ENCODE measurements at regions not wholly inside any gene's neighbourhood (a gene's known extent, or its start where the extent isn't known, plus 50 kb on each side); places are given as distances from the start of the nearest gene placed in this dataset.
"Not testable (repeated sequence)": the region's sequence is repeated elsewhere in the genome, so short reads cannot be mapped to it uniquely, and the experiment has no call there.

DNA sequence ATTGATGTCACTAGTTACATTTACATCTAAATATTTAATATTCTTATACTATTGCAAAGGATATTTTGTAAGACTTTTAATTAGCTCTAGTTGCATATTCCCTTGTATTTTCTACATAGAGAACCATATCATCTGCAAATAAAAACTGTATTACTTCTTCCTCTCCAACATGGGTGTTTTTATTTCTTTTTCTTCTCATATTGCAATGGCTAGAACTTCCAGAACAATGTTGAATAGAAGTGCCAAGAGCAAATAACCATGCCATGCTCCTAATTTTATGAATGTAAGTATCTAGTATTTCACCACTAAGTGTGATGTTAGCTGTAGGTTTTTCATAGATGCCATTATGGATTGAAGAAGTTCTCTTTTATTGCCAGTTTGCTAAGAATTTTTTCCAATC is 321.8 kb upstream of the NCAM1 start:
- no peak for DNase-seq

DNA sequence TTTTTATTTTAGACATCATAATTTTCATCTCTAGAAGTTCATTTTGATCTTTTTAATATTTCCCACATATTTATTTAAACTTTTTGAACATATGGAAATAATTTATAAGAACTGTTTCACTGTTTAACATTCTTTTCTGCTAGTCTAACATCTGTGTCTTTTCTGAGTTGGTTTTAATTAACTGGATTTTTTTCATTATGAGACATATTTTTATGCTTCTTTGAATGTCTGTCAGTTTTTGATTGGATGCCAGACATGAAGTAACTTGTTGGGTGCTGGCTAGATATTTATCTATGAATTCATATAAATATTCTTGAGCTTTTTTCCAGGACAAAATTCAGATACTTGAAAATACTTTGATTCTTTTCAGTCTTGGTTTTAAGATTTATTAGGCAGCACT is 317.8 kb upstream of the NCAM1 start:
- DNase-seq, result no peak

DNA sequence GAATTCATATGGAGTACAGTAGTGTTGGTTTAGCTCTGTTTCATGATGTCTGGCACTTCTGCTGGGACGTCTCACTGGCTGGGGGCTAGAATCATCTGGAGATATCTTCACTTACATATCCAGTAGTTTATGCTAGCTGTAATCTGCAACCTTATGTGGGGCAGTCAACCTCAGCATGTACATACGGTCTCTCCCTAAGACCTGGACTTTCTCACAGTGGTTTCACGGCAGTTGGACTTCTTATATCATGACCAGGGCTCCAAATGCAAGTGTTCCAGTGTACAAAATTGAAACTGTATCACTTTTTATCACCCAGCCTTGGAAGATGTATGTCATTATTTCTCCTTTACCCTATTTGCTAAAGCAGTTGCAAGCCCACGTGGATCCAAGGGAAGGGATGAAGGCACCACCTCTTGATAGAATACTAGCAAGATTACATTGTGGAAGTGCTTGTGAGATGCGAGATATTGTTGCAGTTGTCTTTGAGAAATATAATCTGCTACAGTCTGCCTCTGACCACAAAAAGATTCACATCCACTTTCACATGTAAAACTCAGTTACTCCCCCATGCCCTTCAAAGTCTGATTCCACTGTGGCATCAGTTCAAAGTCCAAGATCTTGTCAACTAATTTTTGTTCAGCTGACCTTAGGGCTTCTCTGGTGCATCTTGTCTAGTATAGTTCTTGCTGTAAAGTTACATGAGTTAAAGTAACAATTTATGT is 316.6 kb upstream of the NCAM1 start:
- no peak for DNase-seq

- no peak for DNase-seq
Measured at GRCh38 chr11:112649856-112650255, 311.4 kb upstream of the NCAM1 start.

- DNase-seq, result no peak
Measured at GRCh38 chr11:112650527-112650926, 310.7 kb upstream of the NCAM1 start.

GRCh38 chr11:112651386-112651785 is 309.8 kb upstream of the NCAM1 start:
- no peak for DNase-seq

DNA sequence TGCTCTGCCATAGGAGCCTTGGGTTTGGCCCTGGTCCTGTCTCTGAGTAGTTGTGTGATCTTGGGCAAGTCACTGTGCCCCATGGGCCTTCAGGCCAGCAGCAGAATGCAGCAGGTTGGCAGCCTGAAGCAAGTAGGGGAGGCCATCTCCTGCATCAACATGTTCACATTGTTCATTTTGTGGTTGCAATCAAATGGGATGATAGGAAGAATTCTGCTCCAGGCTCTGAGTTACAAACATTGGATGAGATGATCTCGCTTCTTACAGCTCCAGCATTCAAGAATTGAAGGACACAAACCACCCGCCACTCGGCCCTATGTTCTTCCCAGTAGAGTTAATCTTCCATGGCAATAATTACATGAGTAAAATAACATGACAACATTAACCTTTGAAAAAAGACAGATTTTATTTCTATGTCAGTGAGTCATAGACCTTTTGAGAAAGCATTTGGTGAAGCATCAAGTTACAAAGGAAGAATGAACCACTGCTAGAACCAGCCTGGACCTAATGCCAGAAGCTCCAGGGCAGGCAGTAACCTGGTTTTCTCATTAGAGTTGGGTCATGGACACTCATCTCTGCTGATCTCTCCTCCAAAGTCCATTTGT is 308.3 kb upstream of the NCAM1 start:
- no peak for DNase-seq

DNA sequence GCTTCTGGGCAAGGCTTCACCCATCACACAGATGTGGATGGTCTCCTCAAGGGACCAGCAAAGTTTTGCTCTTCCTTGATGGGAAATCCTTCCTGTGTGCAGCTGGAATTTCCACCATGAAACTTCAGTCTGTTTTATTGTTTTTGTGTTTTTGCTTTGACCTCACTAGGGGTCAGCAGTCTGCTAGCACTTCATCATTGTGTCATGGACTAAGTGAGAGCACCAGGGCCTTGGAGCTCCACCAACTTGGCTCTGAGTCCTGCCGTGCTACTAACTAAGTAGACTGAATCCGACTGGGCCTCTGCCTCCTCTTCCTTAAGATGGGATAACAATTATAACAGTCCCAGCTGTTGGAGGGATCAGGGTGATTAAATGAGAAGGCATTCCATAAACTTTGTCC is 305.8 kb upstream of the NCAM1 start:
- DNase-seq, result peak in 35 of 58 donors; percentile 9 to 80 (median 43)

DNA sequence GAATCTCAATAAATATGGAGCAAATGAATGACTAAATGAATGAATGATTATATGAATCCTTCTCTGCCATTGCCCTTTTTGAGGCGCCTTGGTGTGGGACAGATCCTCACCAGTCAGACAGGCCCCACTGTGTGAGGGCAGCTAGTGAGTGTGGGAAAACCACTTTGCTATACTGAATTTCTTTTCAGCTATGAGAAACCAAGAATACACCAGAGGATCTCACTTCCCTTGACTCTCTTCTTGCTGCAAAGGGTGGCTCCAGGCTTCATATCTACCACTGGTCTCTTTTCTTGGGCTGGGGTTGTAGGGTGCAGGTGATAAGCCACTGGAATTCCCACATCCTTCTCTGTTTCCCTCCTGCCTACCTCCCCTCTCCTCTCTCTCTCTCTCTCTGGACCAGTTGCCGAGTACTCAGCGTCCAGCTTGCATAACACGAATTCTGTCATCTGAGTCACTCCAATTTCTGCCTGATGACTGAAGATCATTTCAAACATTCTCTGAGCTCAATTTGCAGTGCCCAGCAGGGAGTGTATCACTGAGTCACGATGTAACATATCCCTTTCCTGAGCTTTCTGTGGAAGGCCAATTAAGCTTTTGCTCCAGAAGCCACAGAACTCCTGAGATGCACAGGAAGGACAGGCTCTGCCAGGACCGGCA is 304.3 kb upstream of the NCAM1 start:
- peak in 12 of 58 donors; percentile 21 to 65 (median 36) for DNase-seq

- peak in 1 of 58 donors; percentile 9 for DNase-seq
Measured at GRCh38 chr11:112658431-112658878, 302.8 kb upstream of the NCAM1 start.

DNA sequence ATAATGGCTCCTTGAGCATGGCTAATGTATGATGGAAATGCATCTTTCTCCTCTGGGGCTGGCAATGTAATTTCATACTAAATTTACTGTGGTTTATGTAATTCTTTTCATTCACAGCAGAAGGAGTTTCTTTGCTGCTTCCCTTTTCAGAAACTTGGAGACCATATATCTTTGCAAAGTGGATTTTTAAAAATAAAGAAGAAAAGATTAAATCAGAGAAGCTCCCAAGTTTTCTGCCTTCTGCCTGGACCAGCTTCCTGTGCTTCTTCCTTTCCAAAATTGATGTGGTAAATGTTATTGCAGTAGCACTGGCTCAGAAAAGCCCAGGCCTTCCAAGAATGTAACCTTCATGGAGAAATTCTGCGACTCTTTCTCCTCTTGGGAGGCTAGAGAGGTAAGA is 300.1 kb upstream of the NCAM1 start:
- DNase-seq, result no peak

DNA sequence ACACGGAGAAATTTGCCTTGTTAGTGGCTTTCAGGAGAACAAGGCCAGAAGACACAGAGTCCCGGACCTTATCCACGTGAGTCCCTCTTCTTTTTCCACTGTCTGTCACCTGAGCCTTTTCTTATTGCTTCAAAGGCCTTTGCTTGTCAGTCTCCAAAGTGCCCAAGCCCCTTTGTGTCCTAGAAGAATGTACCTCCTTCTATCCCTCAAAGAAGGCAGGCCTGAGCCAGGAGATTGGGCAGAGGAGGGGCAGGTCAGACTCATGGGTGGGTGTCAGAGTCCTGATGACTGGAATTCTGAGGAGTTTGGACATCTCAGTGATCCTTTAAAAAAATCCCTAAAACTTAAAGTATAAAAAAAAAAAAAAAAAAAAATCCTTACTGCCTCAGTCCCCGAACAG is 299.6 kb upstream of the NCAM1 start:
- DNase-seq, result no peak

DNA sequence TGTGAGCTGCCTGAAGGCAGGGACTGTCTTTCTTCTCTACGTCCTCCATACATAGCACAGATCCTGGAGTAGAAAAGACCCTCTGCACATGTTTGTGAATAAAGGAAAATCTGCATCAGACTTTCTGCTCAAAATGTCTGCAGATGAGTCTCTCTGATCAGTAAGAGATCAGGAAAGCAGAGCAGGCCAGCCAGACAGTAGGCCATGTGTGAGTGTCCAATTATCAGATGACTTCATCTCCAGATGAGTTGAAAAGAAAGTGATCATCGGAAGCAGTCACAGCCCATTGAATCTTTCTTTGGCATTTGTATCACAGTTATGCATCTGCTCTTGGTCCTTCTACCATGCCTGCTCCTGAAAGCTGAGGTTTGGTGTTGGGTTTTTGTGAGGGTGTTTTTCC is 298.7 kb upstream of the NCAM1 start:
- DNase-seq, result no peak

DNA sequence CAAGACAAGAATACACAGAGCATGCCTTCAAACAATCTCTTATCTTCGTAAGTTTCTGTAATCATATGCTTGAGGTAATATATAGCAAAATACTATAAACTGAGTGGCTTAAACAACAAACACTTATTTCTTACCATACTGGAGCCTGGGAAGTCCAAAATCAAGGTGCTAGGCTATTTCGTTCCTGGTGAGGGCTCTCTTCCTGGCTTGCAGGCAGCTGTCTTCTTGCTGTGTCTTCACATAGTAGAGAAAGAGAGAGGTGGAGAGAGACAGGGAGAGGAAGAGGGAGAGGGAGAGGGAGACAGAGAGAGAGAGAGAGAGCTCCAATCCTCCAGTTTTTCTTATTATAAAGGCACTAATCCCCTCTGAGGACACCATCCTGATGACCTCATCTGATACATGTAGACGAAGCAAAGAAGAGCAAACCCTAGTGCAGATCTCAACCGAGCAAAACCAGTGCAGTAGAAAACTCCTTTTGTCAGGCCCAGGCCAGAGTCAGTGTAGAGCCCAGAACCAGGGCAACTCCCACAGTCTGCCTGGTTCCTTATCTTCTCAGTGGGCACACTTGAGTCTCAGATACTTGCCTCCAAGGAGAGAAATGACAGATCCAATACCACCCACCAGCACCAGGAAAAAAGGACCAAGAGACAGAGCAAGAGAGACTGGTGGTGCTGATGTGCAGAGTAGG is 297.1 kb upstream of the NCAM1 start:
- DNase-seq, result no peak

GRCh38 chr11:112665291-112665690 is 295.9 kb upstream of the NCAM1 start:
- peak in 7 of 58 donors; percentile 15 to 70 (median 28) for DNase-seq

- no peak for DNase-seq
Measured at GRCh38 chr11:112666253-112666652, 295.0 kb upstream of the NCAM1 start.

DNA sequence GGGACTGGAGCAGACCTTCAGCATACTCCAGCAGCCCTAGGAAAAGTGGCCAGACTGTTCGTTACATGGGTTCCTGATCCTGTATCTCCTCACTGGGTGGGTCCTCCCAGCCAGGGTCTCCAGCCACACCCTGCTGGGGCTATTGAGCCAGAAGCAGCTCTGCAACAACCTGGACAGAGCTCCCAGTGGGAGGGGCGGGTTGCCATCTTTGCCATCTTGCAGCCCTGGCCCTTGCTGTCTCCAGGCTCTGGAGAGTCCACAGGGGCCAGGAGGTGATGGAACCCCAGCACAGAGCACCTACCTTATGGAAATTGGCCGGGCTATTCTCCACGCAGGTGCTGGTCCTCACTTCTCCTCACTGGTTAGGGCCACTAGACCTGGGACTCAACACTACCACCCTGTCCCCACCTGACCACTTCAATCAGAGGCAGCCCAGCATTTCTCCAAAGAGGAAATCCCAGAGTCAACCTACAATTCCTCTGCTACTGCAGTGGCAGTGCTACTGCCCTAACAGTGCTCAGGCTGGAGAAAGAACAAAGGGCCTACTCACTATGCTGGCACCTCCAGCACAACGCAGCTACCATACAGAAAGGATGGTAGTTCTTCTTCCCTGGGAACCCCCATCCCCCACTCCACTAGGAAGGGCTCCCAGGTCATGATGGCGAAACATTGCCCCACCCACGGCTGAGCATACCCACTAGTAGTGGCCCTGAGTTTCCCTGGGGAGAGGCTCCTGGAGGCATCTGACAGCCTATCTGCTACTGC is 290.2 kb upstream of the NCAM1 start:
- peak in 12 of 58 donors; percentile 9 to 55 (median 37) for DNase-seq

DNA sequence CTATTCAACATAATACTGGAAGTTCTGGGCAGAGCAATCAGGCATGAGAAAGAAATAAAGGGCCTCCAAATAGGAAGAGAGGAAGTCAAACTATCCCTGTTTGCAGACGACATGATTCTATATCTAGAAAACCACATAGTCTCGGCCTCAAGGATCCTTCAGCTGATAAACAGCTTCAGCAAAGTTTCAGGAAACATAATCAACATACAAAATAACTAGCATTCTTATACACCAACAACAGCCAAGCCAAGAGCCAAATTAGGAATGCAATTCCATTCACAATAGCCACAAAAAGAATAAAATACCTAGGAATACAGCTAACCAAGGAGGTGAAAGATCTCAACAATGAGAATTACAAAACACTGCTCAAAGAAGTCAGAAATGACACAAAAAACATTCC is 287.8 kb upstream of the NCAM1 start:
- not testable (repeated sequence) for DNase-seq

- DNase-seq, result no peak
Measured at GRCh38 chr11:112685111-112685510, 276.1 kb upstream of the NCAM1 start.

DNA sequence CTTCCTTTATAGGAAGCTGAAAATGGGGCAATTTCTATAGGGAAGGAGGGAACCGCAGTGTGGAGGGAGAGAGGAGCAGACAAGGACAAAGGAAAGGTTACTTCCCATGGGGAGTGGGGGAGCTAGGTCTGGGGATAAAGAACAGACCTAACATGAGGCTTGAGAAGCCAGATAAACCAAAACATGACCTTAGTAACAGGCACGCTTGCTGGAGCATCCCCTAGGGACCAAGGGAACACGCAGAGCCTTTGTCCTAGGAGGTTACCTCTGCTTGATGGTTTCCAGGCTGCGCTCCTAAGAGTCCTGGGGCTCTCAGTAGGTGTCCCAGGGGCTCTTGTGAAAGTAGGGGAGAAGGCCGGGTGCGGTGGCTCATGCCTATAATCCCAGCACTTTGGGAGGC is 271.4 kb upstream of the NCAM1 start:
- DNase-seq, result no peak

- no peak for DNase-seq
Measured at GRCh38 chr11:112693781-112694180, 267.4 kb upstream of the NCAM1 start.
